SK-N-SH (cell line): ENCODE measurements at regions not wholly inside any gene's neighbourhood (a gene's known extent, or its start where the extent isn't known, plus 50 kb on each side); places are given as distances from the start of the nearest gene placed in this dataset.

ENCODE experiments used
- CTCF ChIA-PET: fragments of 300-600, 350-600 bp; formaldehyde crosslinking; extraction: SDS; loops from one replicate; lab custom pipeline; 2021; lab: Yijun Ruan, JAX
- POLR2A ChIA-PET: fragments of 350-600 bp; sonication (Branson Sonifier 250); formaldehyde crosslinking; extraction: SDS; loops from one replicate; lab custom pipeline; 2020; ENCODE audit warnings: antibody characterized with exemption, inconsistent platforms; lab: Yijun Ruan, JAX
- DNase-seq: peaks from one replicate; pipeline ENCODE4 v3.0.0; 2012
- H2AFZ ChIP-seq: fragments of 200-600 bp; sonication (generic); 2 replicates; pipeline ENCODE4 v1.8.1; 2016; ENCODE audit warnings: antibody characterized with exemption, mild to moderate bottlenecking, low read depth
- H3F3A ChIP-seq: fragments of 200-600 bp; sonication (generic); replicated peaks from 2 replicates; pipeline ENCODE3; 2016; ENCODE audit warnings: antibody characterized with exemption, mild to moderate bottlenecking; ENCODE audit not compliant: insufficient read depth
- H3K27ac ChIP-seq, 2 experiments: fragments of 200-500 bp in 1 of 2; fragments of 200-600 bp in 1 of 2; sonication (Bioruptor generic) in 1 of 2; sonication (generic), shearing (Covaris generic) in 1 of 2; 2 replicates each; pipeline versions ENCODE4 v1.5.1 to v1.6.1; 2014 to 2016; ENCODE audit warnings: low read depth in 2 of 2, inconsistent platforms in 1 of 2, low read length in 1 of 2, mild to moderate bottlenecking in 1 of 2, mixed read lengths in 1 of 2
- H3K27me3 ChIP-seq: fragments of 200-600 bp; sonication (generic), shearing (Covaris generic); 2 replicates; pipeline ENCODE4 v1.6.1; 2016; ENCODE audit warnings: mixed run types; ENCODE audit not compliant: insufficient read depth
- H3K36me3 ChIP-seq, 2 experiments: fragments of 200-500 bp in 1 of 2; fragments of 200-600 bp in 1 of 2; sonication (Bioruptor generic) in 1 of 2; sonication (generic) in 1 of 2; replicated peaks in 1 of 2; 2 replicates each; pipeline versions ENCODE3 to v1.5.1; 2014 to 2016; ENCODE audit warnings: low read length in 1 of 2, mild to moderate bottlenecking in 1 of 2; ENCODE audit not compliant: insufficient read depth in 2 of 2, control insufficient read depth in 1 of 2
- H3K4me1 ChIP-seq, 2 experiments: fragments of 200-500 bp in 1 of 2; fragments of 200-600 bp in 1 of 2; sonication (Bioruptor generic) in 1 of 2; sonication (generic), shearing (Covaris generic) in 1 of 2; 2 replicates each; pipeline versions ENCODE4 v1.5.1 to v1.6.1; 2014 to 2016; ENCODE audit warnings: low read depth in 1 of 2, low read length in 1 of 2, mixed run types in 1 of 2; ENCODE audit not compliant: insufficient read depth in 2 of 2, control insufficient read depth in 1 of 2
- H3K4me2 ChIP-seq: fragments of 200-600 bp; sonication (generic), shearing (Covaris generic); 2 replicates; pipeline ENCODE4 v1.6.1; 2017; ENCODE audit warnings: mixed run types
- H3K4me3 ChIP-seq, 2 experiments: fragments of 200-500 bp in 1 of 2; fragments of 200-600 bp in 1 of 2; sonication (Bioruptor generic) in 1 of 2; sonication (generic), shearing (Covaris generic) in 1 of 2; 2 replicates each; pipeline versions ENCODE4 v1.5.1 to v1.8.1; 2014 to 2016; ENCODE audit warnings: low read depth in 2 of 2, inconsistent platforms in 1 of 2, low read length in 1 of 2, mild to moderate bottlenecking in 1 of 2, mixed read lengths in 1 of 2, moderate library complexity in 1 of 2
- H3K79me2 ChIP-seq: fragments of 200-600 bp; sonication (generic); 2 replicates; pipeline ENCODE4 v1.8.1; 2017; ENCODE audit warnings: mild to moderate bottlenecking; ENCODE audit not compliant: insufficient read depth
- H3K9ac ChIP-seq: fragments of 200-600 bp; sonication (generic); 2 replicates; pipeline ENCODE4 v1.6.1; 2017; ENCODE audit warnings: mixed run types
- H3K9me2 ChIP-seq: fragments of 200-600 bp; sonication (generic); 2 replicates; pipeline ENCODE4 v1.6.1; 2017; ENCODE audit warnings: mixed run types
- H3K9me3 ChIP-seq: fragments of 200-600 bp; sonication (generic); 2 replicates; pipeline ENCODE4 v1.6.1; 2017; ENCODE audit warnings: mixed run types, mild to moderate bottlenecking, moderate library complexity
- H4K20me1 ChIP-seq: fragments of 200-600 bp; sonication (generic); 2 replicates; pipeline ENCODE4 v1.6.1; 2017; ENCODE audit warnings: mild to moderate bottlenecking, mixed run types; ENCODE audit not compliant: insufficient read depth
- CHD2 ChIP-seq: fragments of 150-350 bp; IDR thresholded peaks from 2 replicates; pipeline ENCODE4 v1.6.1; 2018; ENCODE audit warnings: low read length; ENCODE audit not compliant: partially characterized antibody
- FOXJ3 ChIP-seq: sonication (generic); formaldehyde crosslinking; IDR thresholded peaks from 2 replicates; pipeline ENCODE4 v1.5.1; 2020; ENCODE audit warnings: mild to moderate bottlenecking, missing genetic modification reagents
- FOXM1 ChIP-seq: IDR thresholded peaks from 2 replicates; pipeline ENCODE4 v1.4.0; 2012; ENCODE audit warnings: low read depth, mild to moderate bottlenecking
- GABPA ChIP-seq: IDR thresholded peaks from 2 replicates; pipeline ENCODE4 v1.4.0; 2012; ENCODE audit warnings: low read depth, mild to moderate bottlenecking
- MXI1 ChIP-seq: IDR thresholded peaks from 2 replicates; pipeline ENCODE4 v1.6.1; 2012; ENCODE audit warnings: mild to moderate bottlenecking, low read depth, low read length, improper control_type of control experiment
- NFIC ChIP-seq: IDR thresholded peaks from 2 replicates; pipeline ENCODE4 v1.4.0; 2012; ENCODE audit warnings: borderline replicate concordance
- NRF1 ChIP-seq: IDR thresholded peaks from 2 replicates; pipeline ENCODE4 v1.6.1; 2012; ENCODE audit warnings: low read depth, mild to moderate bottlenecking, low read length
- RFX5 ChIP-seq: IDR thresholded peaks from 2 replicates; pipeline ENCODE4 v1.6.1; 2012; ENCODE audit warnings: mild to moderate bottlenecking, improper control_type of control experiment, low read length
- RXRA ChIP-seq: IDR thresholded peaks from 2 replicates; pipeline ENCODE4 v1.4.0; 2012; ENCODE audit warnings: low read depth, mild to moderate bottlenecking, borderline replicate concordance
- TAF1 ChIP-seq: IDR thresholded peaks from 2 replicates; pipeline ENCODE4 v1.6.1; 2012; ENCODE audit warnings: low read depth, mild to moderate bottlenecking, low read length, moderate library complexity, borderline replicate concordance
- WGBS: methylation state at CpG from one replicate; pipeline ENCODE4 v1.1.6; 2017; ENCODE audit warnings: low lambda C conversion rate; 5-methylcytosine and 5-hydroxymethylcytosine counted together
- TF ChIP-seq, protein P1 (sequence below): IDR thresholded peaks from 2 replicates; pipeline ENCODE4 v1.6.1; 2012; ENCODE audit warnings: mild to moderate bottlenecking, low read depth, low read length, moderate library complexity
- TF ChIP-seq, protein P2 (sequence below): fragments of 150-350 bp; IDR thresholded peaks from 2 replicates; pipeline ENCODE4 v1.6.1; 2016; ENCODE audit warnings: mild to moderate bottlenecking, low read depth, low read length
- TF ChIP-seq, protein P3 (sequence below): fragments of 200-600 bp; sonication (generic); IDR thresholded peaks from 2 replicates; pipeline ENCODE4 v1.6.1; 2017; ENCODE audit warnings: antibody characterized with exemption, mild to moderate bottlenecking, moderate library complexity
- TF ChIP-seq, protein P4 (sequence below): IDR thresholded peaks from 2 replicates; pipeline ENCODE4 v1.4.0; 2012; ENCODE audit warnings: low read depth, borderline replicate concordance

DNA sequence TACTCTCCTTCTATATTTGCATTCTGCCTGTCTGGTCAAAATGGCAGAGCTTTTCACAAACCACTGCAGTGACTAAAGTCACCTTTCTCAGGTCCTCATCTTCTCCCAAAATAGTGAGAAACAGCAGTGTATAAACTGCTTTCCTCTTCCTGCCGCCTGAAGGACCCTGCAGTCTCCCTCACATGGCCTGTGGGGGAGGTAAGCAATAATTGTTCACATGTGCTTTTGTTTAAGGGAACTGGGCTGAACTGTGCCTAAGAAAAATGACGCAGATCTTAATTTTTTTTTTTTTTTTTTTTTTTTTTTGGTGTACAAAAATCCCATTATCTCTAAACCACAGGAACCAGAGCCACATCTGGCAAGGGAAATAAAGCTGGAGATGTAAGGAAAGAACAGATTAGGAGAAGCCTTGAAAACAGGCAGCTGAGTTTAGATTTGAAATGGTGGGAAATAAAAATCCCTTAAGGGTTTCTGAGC, 131.7 kb upstream of the VLDLR start (continued):
- TF ChIP-seq, protein P1, sequence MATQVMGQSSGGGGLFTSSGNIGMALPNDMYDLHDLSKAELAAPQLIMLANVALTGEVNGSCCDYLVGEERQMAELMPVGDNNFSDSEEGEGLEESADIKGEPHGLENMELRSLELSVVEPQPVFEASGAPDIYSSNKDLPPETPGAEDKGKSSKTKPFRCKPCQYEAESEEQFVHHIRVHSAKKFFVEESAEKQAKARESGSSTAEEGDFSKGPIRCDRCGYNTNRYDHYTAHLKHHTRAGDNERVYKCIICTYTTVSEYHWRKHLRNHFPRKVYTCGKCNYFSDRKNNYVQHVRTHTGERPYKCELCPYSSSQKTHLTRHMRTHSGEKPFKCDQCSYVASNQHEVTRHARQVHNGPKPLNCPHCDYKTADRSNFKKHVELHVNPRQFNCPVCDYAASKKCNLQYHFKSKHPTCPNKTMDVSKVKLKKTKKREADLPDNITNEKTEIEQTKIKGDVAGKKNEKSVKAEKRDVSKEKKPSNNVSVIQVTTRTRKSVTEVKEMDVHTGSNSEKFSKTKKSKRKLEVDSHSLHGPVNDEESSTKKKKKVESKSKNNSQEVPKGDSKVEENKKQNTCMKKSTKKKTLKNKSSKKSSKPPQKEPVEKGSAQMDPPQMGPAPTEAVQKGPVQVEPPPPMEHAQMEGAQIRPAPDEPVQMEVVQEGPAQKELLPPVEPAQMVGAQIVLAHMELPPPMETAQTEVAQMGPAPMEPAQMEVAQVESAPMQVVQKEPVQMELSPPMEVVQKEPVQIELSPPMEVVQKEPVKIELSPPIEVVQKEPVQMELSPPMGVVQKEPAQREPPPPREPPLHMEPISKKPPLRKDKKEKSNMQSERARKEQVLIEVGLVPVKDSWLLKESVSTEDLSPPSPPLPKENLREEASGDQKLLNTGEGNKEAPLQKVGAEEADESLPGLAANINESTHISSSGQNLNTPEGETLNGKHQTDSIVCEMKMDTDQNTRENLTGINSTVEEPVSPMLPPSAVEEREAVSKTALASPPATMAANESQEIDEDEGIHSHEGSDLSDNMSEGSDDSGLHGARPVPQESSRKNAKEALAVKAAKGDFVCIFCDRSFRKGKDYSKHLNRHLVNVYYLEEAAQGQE = no peak
- TF ChIP-seq RXRA (no peak), GABPA (no peak)

DNA sequence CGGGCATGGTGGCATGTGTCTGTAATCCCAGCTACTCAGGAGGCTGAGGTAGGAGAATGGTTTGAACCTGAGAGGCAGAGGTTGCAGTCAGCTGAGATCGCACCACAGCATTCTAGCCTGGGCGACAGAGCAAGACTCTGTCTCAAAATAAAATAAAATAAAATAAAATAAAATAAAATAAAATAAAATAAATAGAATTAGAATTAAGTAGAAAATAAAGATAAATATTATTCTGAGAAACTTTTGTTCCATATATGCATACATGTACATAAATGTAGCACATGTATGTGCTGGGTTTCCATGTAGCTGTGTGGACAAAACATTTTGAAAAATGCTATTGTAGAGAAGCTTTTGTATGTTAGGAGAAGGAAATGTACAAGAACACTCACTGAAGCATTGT, 129.4 kb upstream of the VLDLR start:
- H3K4me2 ChIP-seq = no peak overlapping the region
- H3K79me2 ChIP-seq = no peaks in the 10 kb centered on the region
- peaks cover 3 to 13% of the 10 kb centered on the region in 2 experiments; a peak in 2 of 4 replicates for H3K4me1 ChIP-seq
- TF ChIP-seq NFIC (no peak), NRF1 (no peak), GABPA (no peak), RXRA (no peak), RFX5 (no peak), FOXJ3 (CRISPR knock-in tag) (no peak), CHD2 (no peak), FOXM1 (no peak), TAF1 (no peak), MXI1 (no peak)
- TF ChIP-seq, protein P2, sequence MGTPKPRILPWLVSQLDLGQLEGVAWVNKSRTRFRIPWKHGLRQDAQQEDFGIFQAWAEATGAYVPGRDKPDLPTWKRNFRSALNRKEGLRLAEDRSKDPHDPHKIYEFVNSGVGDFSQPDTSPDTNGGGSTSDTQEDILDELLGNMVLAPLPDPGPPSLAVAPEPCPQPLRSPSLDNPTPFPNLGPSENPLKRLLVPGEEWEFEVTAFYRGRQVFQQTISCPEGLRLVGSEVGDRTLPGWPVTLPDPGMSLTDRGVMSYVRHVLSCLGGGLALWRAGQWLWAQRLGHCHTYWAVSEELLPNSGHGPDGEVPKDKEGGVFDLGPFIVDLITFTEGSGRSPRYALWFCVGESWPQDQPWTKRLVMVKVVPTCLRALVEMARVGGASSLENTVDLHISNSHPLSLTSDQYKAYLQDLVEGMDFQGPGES = no peak
- TF ChIP-seq, protein P3, sequence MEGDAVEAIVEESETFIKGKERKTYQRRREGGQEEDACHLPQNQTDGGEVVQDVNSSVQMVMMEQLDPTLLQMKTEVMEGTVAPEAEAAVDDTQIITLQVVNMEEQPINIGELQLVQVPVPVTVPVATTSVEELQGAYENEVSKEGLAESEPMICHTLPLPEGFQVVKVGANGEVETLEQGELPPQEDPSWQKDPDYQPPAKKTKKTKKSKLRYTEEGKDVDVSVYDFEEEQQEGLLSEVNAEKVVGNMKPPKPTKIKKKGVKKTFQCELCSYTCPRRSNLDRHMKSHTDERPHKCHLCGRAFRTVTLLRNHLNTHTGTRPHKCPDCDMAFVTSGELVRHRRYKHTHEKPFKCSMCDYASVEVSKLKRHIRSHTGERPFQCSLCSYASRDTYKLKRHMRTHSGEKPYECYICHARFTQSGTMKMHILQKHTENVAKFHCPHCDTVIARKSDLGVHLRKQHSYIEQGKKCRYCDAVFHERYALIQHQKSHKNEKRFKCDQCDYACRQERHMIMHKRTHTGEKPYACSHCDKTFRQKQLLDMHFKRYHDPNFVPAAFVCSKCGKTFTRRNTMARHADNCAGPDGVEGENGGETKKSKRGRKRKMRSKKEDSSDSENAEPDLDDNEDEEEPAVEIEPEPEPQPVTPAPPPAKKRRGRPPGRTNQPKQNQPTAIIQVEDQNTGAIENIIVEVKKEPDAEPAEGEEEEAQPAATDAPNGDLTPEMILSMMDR = no peak
- TF ChIP-seq, protein P4, sequence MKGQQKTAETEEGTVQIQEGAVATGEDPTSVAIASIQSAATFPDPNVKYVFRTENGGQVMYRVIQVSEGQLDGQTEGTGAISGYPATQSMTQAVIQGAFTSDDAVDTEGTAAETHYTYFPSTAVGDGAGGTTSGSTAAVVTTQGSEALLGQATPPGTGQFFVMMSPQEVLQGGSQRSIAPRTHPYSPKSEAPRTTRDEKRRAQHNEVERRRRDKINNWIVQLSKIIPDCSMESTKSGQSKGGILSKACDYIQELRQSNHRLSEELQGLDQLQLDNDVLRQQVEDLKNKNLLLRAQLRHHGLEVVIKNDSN = no peak
- H3K27me3 ChIP-seq = no peaks in the 10 kb centered on the region
- no peaks in the 10 kb centered on the region for H3K9me2 ChIP-seq
- ChIA-PET CTCF (interaction anchor here (0.6 kb wide), 1 partner anchor 27 kb away, joined by 4 read pairs; no protein-coding TSS in a partner anchor), POLR2A (no interaction called here)
- H3K36me3 ChIP-seq = no peaks in the 10 kb centered on the region
- H4K20me1 ChIP-seq = no peaks in the 10 kb centered on the region
- no peak for DNase-seq
- H3K9me3 ChIP-seq = no peaks in the 10 kb centered on the region
- H3K27ac ChIP-seq = no peak overlapping the region; a peak in 1 of 4 replicates
- no peak overlapping the region for H3K4me3 ChIP-seq
- H2AFZ ChIP-seq = no peak overlapping the region
- H3K9ac ChIP-seq = no peak overlapping the region
- 87% methylated on average over 3 of the region's 3 CpGs for WGBS
- no peaks in the 10 kb centered on the region for H3F3A ChIP-seq
